ENCODE measurements at regions not wholly inside any gene's neighbourhood (a gene's known extent, or its start where the extent isn't known, plus 50 kb on each side); places are given as distances from the start of the nearest gene placed in this dataset.

DNA sequence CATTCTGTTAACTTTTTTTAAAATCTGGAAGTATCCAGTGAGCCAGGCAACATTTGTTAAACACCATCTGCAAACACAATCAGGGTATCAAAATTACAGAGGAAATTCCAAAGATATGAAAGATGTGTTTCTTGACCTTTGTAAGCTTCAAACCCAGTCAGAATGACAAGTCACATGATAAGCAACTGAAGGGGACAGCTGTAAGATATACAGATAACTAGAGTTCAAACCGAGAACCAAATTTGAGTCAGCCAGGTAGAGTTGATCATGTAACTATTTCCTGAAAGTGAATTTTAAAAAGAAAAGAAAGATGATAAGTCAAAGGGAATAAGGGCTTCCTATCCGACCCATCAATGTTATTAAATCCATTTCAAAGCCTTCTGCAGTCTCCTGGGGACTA lies 196.2 kb downstream of the DEPDC1B start:
- H3K18ac ChIP-seq (ENCODE audit: insufficient read length, low read depth, low read length): no peak overlapping the region
- H3K27me3 ChIP-seq (ENCODE audit: insufficient read depth, low read length): no peaks in the 10 kb centered on the region
- no peak overlapping the region for H3T11ph ChIP-seq (ENCODE audit: low read length)
- no peak overlapping the region for H3K27ac ChIP-seq (ENCODE audit: insufficient read length, low read depth, low read length)
- no peak overlapping the region for H2BK15ac ChIP-seq (ENCODE audit: low read depth, low read length)
- H2BK20ac ChIP-seq (ENCODE audit: low read depth, low read length, poor library complexity, severe bottlenecking): no peak overlapping the region
- no peaks in the 10 kb centered on the region for H3K4me1 ChIP-seq (ENCODE audit: insufficient read depth, low read length)
- no peaks in the 10 kb centered on the region for H3K27me3 Mint-ChIP-seq (ENCODE audit: low read depth)
- H2BK5ac ChIP-seq (ENCODE audit: insufficient read length, low read length): no peak overlapping the region
- no peaks in the 10 kb centered on the region for H3K23me2 ChIP-seq (ENCODE audit: insufficient read length, low read depth, low read length, poor library complexity, severe bottlenecking)
- H3K56ac ChIP-seq (ENCODE audit: insufficient read length, low read depth, low read length): no peak overlapping the region
- no peak overlapping the region for H4K8ac ChIP-seq (replicated peaks; ENCODE audit: insufficient read length, low read depth, low read length)
- H3K9ac ChIP-seq (ENCODE audit: extremely low read depth, insufficient read length, low read length): no peak overlapping the region
- no CpG with 5 or more reads among the region's 2 CpGs for whole genome bisulfite sequencing (ENCODE audit: extremely low coverage, insufficient read length, low lambda C conversion rate)
- H2BK12ac ChIP-seq (ENCODE audit: insufficient read length, low read depth, low read length): no peak overlapping the region
- H4K20me1 ChIP-seq (ENCODE audit: control insufficient read depth, insufficient read depth, insufficient read length): no peaks in the 10 kb centered on the region
- no peak overlapping the region for H3K4ac ChIP-seq (ENCODE audit: low read depth, low read length)
- H3K14ac ChIP-seq (ENCODE audit: insufficient read depth, low read length): no peak overlapping the region
- no peak overlapping the region for H3K23ac ChIP-seq (ENCODE audit: insufficient read length, low read depth, low read length)
- H3K79me1 ChIP-seq (ENCODE audit: insufficient read depth, low read depth, low read length, poor library complexity, severe bottlenecking): no peaks in the 10 kb centered on the region
- no peak overlapping the region for H3K4me3 Mint-ChIP-seq
- no peak overlapping the region for H3K4me2 ChIP-seq (ENCODE audit: insufficient read depth, insufficient read length, low read length)
- no peak overlapping the region for H4K91ac ChIP-seq (ENCODE audit: insufficient read length, low read depth, low read length)
- no peaks in the 10 kb centered on the region for H3K79me2 ChIP-seq (ENCODE audit: insufficient read depth, low read length)
- no peak overlapping the region for H2AK5ac ChIP-seq (ENCODE audit: insufficient read length, low read length)
- TF ChIP-seq, protein P1, sequence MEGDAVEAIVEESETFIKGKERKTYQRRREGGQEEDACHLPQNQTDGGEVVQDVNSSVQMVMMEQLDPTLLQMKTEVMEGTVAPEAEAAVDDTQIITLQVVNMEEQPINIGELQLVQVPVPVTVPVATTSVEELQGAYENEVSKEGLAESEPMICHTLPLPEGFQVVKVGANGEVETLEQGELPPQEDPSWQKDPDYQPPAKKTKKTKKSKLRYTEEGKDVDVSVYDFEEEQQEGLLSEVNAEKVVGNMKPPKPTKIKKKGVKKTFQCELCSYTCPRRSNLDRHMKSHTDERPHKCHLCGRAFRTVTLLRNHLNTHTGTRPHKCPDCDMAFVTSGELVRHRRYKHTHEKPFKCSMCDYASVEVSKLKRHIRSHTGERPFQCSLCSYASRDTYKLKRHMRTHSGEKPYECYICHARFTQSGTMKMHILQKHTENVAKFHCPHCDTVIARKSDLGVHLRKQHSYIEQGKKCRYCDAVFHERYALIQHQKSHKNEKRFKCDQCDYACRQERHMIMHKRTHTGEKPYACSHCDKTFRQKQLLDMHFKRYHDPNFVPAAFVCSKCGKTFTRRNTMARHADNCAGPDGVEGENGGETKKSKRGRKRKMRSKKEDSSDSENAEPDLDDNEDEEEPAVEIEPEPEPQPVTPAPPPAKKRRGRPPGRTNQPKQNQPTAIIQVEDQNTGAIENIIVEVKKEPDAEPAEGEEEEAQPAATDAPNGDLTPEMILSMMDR (conservative IDR thresholded peaks at IDR 0.05): no peak
- H3K9me3 Mint-ChIP-seq: no peaks in the 10 kb centered on the region
- H3K27ac Mint-ChIP-seq: no peak overlapping the region
- no peak overlapping the region for H2AFZ ChIP-seq (ENCODE audit: low read length)
- H3K36me3 Mint-ChIP-seq (ENCODE audit: insufficient read depth in 1 of 3, low read depth in 3 of 3): no peaks in the 10 kb centered on the region
- no peak overlapping the region for H2BK120ac ChIP-seq (ENCODE audit: low read depth, low read length, poor library complexity, severe bottlenecking)
- H3K4me1 Mint-ChIP-seq: peaks cover 9 to 10% of the 10 kb centered on the region in 2 experiments
- no peak overlapping the region for H4K5ac ChIP-seq (ENCODE audit: insufficient read length, low read depth, low read length)
- H3K9me3 ChIP-seq (ENCODE audit: control insufficient read depth, low read depth, low read length): no peaks in the 10 kb centered on the region
- DNase-seq: no peak

Data from H9 (cell line).